ENCODE measurements at regions not wholly inside any gene's neighbourhood (a gene's known extent, or its start where the extent isn't known, plus 50 kb on each side); places are given as distances from the start of the nearest gene placed in this dataset.

DNA sequence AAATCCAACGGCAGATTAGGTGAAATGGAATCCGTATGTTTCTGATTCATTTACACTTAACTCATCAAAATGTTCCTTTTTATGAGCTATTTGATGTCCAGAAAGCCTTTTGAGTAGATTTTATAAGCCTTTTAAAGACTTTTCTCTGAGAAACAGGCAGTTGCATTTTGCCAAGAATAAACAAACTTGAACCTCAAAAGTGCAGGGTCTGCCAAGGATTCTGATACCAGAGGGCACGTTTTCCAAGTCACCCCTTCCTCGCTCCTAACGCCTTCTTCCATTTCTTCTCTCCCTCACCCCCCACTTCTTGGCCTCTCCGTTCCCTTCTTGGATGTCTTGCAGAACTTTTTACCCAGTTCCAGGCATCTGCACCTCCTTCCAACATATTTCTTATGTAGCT, 200.6 kb upstream of the TBX3 start:
- TF ChIP-seq, protein P1, sequence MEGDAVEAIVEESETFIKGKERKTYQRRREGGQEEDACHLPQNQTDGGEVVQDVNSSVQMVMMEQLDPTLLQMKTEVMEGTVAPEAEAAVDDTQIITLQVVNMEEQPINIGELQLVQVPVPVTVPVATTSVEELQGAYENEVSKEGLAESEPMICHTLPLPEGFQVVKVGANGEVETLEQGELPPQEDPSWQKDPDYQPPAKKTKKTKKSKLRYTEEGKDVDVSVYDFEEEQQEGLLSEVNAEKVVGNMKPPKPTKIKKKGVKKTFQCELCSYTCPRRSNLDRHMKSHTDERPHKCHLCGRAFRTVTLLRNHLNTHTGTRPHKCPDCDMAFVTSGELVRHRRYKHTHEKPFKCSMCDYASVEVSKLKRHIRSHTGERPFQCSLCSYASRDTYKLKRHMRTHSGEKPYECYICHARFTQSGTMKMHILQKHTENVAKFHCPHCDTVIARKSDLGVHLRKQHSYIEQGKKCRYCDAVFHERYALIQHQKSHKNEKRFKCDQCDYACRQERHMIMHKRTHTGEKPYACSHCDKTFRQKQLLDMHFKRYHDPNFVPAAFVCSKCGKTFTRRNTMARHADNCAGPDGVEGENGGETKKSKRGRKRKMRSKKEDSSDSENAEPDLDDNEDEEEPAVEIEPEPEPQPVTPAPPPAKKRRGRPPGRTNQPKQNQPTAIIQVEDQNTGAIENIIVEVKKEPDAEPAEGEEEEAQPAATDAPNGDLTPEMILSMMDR (IDR thresholded peaks at IDR 0.05): no peak
- TF ChIP-seq POLR2A (IDR thresholded peaks at IDR 0.05): no peak
- no peak for TF ChIP-seq POLR2AphosphoS5 (IDR thresholded peaks at IDR 0.05)
